ENCODE measurements at regions not wholly inside any gene's neighbourhood (a gene's known extent, or its start where the extent isn't known, plus 50 kb on each side); places are given as distances from the start of the nearest gene placed in this dataset.

- ChIA-PET POLR2A (ENCODE audit: low non-redundant PET) (no interaction called here), CTCF (no interaction called here)
- peaks cover 7% of the 10 kb centered on the region for H3K27me3 ChIP-seq (replicated peaks; ENCODE audit: insufficient read depth, low read depth, low read length, poor library complexity)
- DNase-seq (ENCODE audit: low spot score): no peak
- no TSS peak for BruUV-seq (replicated peaks)
- no peaks in the 10 kb centered on the region for H3K36me3 ChIP-seq (ENCODE audit: insufficient read depth, low read length, poor library complexity, severe bottlenecking)
- H3K4me1 ChIP-seq (ENCODE audit: insufficient read depth, low read length, poor library complexity, severe bottlenecking): no peaks in the 10 kb centered on the region
- no peak overlapping the region for H3K27ac ChIP-seq (ENCODE audit: low read depth, low read length, poor library complexity, severe bottlenecking)
- no peak for TF ChIP-seq EZH2 (IDR thresholded peaks at IDR 0.05; ENCODE audit: borderline replicate concordance, low read depth, low read length, poor library complexity, severe bottlenecking)
- TF ChIP-seq, protein P1, sequence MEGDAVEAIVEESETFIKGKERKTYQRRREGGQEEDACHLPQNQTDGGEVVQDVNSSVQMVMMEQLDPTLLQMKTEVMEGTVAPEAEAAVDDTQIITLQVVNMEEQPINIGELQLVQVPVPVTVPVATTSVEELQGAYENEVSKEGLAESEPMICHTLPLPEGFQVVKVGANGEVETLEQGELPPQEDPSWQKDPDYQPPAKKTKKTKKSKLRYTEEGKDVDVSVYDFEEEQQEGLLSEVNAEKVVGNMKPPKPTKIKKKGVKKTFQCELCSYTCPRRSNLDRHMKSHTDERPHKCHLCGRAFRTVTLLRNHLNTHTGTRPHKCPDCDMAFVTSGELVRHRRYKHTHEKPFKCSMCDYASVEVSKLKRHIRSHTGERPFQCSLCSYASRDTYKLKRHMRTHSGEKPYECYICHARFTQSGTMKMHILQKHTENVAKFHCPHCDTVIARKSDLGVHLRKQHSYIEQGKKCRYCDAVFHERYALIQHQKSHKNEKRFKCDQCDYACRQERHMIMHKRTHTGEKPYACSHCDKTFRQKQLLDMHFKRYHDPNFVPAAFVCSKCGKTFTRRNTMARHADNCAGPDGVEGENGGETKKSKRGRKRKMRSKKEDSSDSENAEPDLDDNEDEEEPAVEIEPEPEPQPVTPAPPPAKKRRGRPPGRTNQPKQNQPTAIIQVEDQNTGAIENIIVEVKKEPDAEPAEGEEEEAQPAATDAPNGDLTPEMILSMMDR (conservative IDR thresholded peaks at IDR 0.05; ENCODE audit: low read depth, low read length): no peak
- no peaks in the 10 kb centered on the region for H3K9me3 ChIP-seq (ENCODE audit: low read depth, low read length, poor library complexity, severe bottlenecking)
- no peak overlapping the region for H3K4me3 ChIP-seq (ENCODE audit: low read depth, low read length, poor library complexity, severe bottlenecking)
- intact Hi-C loops (cut with micrococcal nuclease; ENCODE audit: unreplicated experiment): no loop called here
Measured at GRCh38 chr13:26956522-26957142, 196.0 kb upstream of the GPR12 start.

DNA sequence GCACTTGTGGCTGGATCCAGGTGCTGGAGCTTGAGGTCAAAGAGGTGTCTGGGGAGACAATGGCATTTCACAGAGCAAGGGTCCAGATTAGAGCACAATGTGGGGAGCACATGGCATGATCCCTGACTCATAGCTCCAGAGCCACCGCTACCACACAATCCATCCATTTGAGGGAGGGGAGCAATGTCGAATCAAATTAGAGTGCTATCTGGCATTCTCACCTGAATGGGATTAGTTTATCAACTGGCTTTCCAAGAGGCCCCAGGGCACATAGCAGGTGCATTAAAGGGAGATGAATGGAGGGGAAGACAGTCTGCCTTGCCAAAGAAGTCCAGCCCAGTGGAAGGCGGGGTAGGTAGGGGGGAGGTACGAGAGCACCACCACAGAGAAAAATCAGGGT is 194.4 kb upstream of the GPR12 start:
- intact Hi-C loops (cut with micrococcal nuclease; ENCODE audit: unreplicated experiment): no loop called here
- no peak for TF ChIP-seq EZH2 (IDR thresholded peaks at IDR 0.05; ENCODE audit: borderline replicate concordance, low read depth, low read length, poor library complexity, severe bottlenecking)
- TF ChIP-seq, protein P1 (conservative IDR thresholded peaks at IDR 0.05; ENCODE audit: low read depth, low read length): no peak

DNA sequence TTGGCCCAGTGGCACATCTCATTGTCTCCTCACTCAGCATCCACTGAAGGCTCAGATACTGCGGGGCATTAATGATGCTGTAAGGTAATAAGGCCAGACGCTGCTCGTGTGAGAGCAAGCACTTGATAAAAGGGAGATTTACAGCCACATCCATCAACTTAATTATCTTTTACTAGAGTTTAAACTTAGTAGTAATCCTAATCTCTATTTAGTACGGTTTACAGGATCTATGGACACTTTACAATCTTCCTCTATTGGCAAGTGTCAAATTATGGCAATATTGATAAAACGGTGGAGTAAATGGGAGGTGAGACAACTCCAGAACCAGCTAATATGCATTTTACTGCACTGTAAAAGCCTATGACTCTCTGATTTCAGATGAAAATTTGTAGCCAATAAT is 192.7 kb upstream of the GPR12 start:
- no TSS peak for BruUV-seq (replicated peaks)
- Histone ChIP-seq H3K36me3 (ENCODE audit: insufficient read depth, low read length, poor library complexity, severe bottlenecking) (no peaks in the 10 kb centered on the region), H3K27ac (ENCODE audit: low read depth, low read length, poor library complexity, severe bottlenecking) (no peak overlapping the region), H3K4me1 (ENCODE audit: insufficient read depth, low read length, poor library complexity, severe bottlenecking) (no peaks in the 10 kb centered on the region), H3K27me3 (replicated peaks; ENCODE audit: insufficient read depth, low read depth, low read length, poor library complexity) (peaks cover 7% of the 10 kb centered on the region), H3K9me3 (ENCODE audit: low read depth, low read length, poor library complexity, severe bottlenecking) (no peaks in the 10 kb centered on the region), H3K4me3 (ENCODE audit: low read depth, low read length, poor library complexity, severe bottlenecking) (no peak overlapping the region)
- TF ChIP-seq EZH2 (IDR thresholded peaks at IDR 0.05; ENCODE audit: borderline replicate concordance, low read depth, low read length, poor library complexity, severe bottlenecking): no peak
- TF ChIP-seq, protein P1 (conservative IDR thresholded peaks at IDR 0.05; ENCODE audit: low read depth, low read length): no peak
- ChIA-PET CTCF (no interaction called here), POLR2A (ENCODE audit: low non-redundant PET) (no interaction called here)
- no peak for DNase-seq (ENCODE audit: low spot score)
- intact Hi-C loops (cut with micrococcal nuclease; ENCODE audit: unreplicated experiment): no loop called here

More for the DNA sequence above, 194.4 kb upstream of the GPR12 start:
- Histone ChIP-seq H3K27me3 (replicated peaks; ENCODE audit: insufficient read depth, low read depth, low read length, poor library complexity) (peaks cover 7% of the 10 kb centered on the region), H3K27ac (ENCODE audit: low read depth, low read length, poor library complexity, severe bottlenecking) (no peak overlapping the region), H3K4me1 (ENCODE audit: insufficient read depth, low read length, poor library complexity, severe bottlenecking) (no peaks in the 10 kb centered on the region), H3K9me3 (ENCODE audit: low read depth, low read length, poor library complexity, severe bottlenecking) (no peaks in the 10 kb centered on the region), H3K36me3 (ENCODE audit: insufficient read depth, low read length, poor library complexity, severe bottlenecking) (no peaks in the 10 kb centered on the region), H3K4me3 (ENCODE audit: low read depth, low read length, poor library complexity, severe bottlenecking) (no peak overlapping the region)
- DNase-seq (ENCODE audit: low spot score): no peak
- CTCF ChIA-PET: interaction anchor here (0.6 kb wide), 1 partner anchor 408 kb away, joined by 3 read pairs; no protein-coding TSS in a partner anchor
- POLR2A ChIA-PET (ENCODE audit: low non-redundant PET): interaction anchor here (0.5 kb wide), 1 partner anchor 23 kb away, joined by 4 read pairs; no protein-coding TSS in a partner anchor
- no TSS peak for BruUV-seq (replicated peaks)
